PC-3 (cell line): ENCODE measurements at regions not wholly inside any gene's neighbourhood (a gene's known extent, or its start where the extent isn't known, plus 50 kb on each side); places are given as distances from the start of the nearest gene placed in this dataset.

Experiments used
- ATAC-seq: fragments of 200-7000 bp; cut with Tn5 transposase; 2 replicates; pipeline ENCODE4 v1.9.1; 2020; ENCODE audit warnings: mild to moderate bottlenecking, moderate library complexity
- BruUV-seq: library from RNA; stranded (reverse); fragments of 400-500 nt; replicated peaks from 2 replicates; lab custom pipeline; 2021; lab: Mats Ljungman, UMichigan
- CTCF ChIA-PET: fragments of 300-600 bp; sonication (Branson Sonifier 250); formaldehyde crosslinking; loops from one replicate; lab custom pipeline; 2022; ENCODE audit warnings: antibody characterized with exemption; lab: Charles Lee
- POLR2A ChIA-PET: fragments of 300-600 bp; sonication (Branson Sonifier 250); formaldehyde crosslinking; loops from one replicate; lab custom pipeline; 2022; ENCODE audit warnings: antibody characterized with exemption; ENCODE audit not compliant: unreplicated experiment; lab: Charles Lee
- DNase-seq: peaks from one replicate; pipeline ENCODE4 v3.0.0-alpha.2; 2015
- H2AFZ ChIP-seq: fragments of 300-600 bp; sonication (generic); 2 replicates; pipeline ENCODE4 v1.6.0; 2016; ENCODE audit warnings: antibody characterized with exemption, low read length
- H3F3A ChIP-seq: fragments of 300-600 bp; sonication (generic); one replicate; pipeline ENCODE4 v1.6.0; 2017; ENCODE audit warnings: antibody characterized with exemption, low read length, control low read depth, mild to moderate bottlenecking; ENCODE audit not compliant: unreplicated experiment
- H3K27ac ChIP-seq: fragments of 300-600 bp; sonication (generic); 2 replicates; pipeline ENCODE4 v1.5.1; 2016; ENCODE audit warnings: mild to moderate bottlenecking, low read length
- H3K27me3 ChIP-seq: fragments of 300-600 bp; sonication (generic); 2 replicates; pipeline ENCODE4 v1.6.1; 2016; ENCODE audit warnings: low read length, mixed read lengths
- H3K36me3 ChIP-seq: fragments of 300-600 bp; sonication (generic); 2 replicates; pipeline ENCODE4 v1.6.1; 2016; ENCODE audit warnings: low read depth, mixed run types, low read length, mixed read lengths
- H3K4me1 ChIP-seq: fragments of 300-600 bp; sonication (generic); 2 replicates; pipeline ENCODE4 v1.5.1; 2016; ENCODE audit warnings: low read length; ENCODE audit not compliant: insufficient read depth
- H3K4me2 ChIP-seq: fragments of 300-600 bp; sonication (generic); 2 replicates; pipeline ENCODE4 v1.6.0; 2016; ENCODE audit warnings: low read length
- H3K4me3 ChIP-seq: fragments of 300-600 bp; sonication (generic); 2 replicates; pipeline ENCODE4 v1.5.1; 2016; ENCODE audit warnings: mild to moderate bottlenecking, low read length, mixed read lengths
- H3K79me2 ChIP-seq: fragments of 300-600 bp; sonication (generic); 2 replicates; pipeline ENCODE4 v1.6.1; 2017; ENCODE audit warnings: low read length, mixed read lengths
- H3K9ac ChIP-seq: fragments of 300-600 bp; sonication (generic); 2 replicates; pipeline ENCODE4 v1.6.0; 2016; ENCODE audit warnings: mild to moderate bottlenecking, low read length
- H3K9me2 ChIP-seq: fragments of 300-600 bp; sonication (generic); replicated peaks from 2 replicates; pipeline ENCODE4 v1.6.1; 2016; ENCODE audit warnings: mixed run types, low read length, mixed read lengths
- H3K9me3 ChIP-seq: fragments of 300-600 bp; sonication (generic); 2 replicates; pipeline ENCODE4 v1.6.1; 2016; ENCODE audit warnings: low read length, mixed read lengths
- H4K20me1 ChIP-seq: fragments of 300-600 bp; sonication (generic); 2 replicates; pipeline ENCODE4 v1.6.1; 2016; ENCODE audit warnings: low read length, mixed read lengths
- CTCF ChIP-seq: fragments of 300-600 bp; sonication (generic); conservative IDR thresholded peaks from 2 replicates; pipeline ENCODE4 v1.5.1; 2017; ENCODE audit warnings: antibody characterized with exemption, low read depth, mild to moderate bottlenecking, low read length
- EZH2 ChIP-seq: fragments of 300-600 bp; sonication (generic); IDR thresholded peaks from one replicate; pipeline ENCODE4 v1.6.1; 2017; ENCODE audit warnings: antibody characterized with exemption, mild to moderate bottlenecking, low read length; ENCODE audit not compliant: unreplicated experiment
- EZH2phosphoT487 ChIP-seq: fragments of 300-600 bp; sonication (generic); IDR thresholded peaks from 2 replicates; pipeline ENCODE4 v1.6.1; 2018; ENCODE audit warnings: mild to moderate bottlenecking, antibody characterized with exemption, low read length, borderline replicate concordance
- intact Hi-C: fragments of 100-400 bp; cut with micrococcal nuclease; formaldehyde crosslinking; loops from 2 replicates; pipeline ENCODE4 v1.9.0; 2023

GRCh38 chr15:70524470-70524869 is 238.9 kb downstream of the UACA start:
- Histone ChIP-seq H3K27me3 (no peaks in the 10 kb centered on the region), H3K4me3 (no peak overlapping the region), H3K9me2 (no peaks in the 10 kb centered on the region), H4K20me1 (no peaks in the 10 kb centered on the region), H3K27ac (no peak overlapping the region), H3K36me3 (no peaks in the 10 kb centered on the region), H3K4me1 (peaks cover 35% of the 10 kb centered on the region), H3K4me2 (no peak overlapping the region), H3K9ac (no peak overlapping the region), H2AFZ (no peak overlapping the region), H3F3A (no peaks in the 10 kb centered on the region), H3K79me2 (no peaks in the 10 kb centered on the region), H3K9me3 (no peaks in the 10 kb centered on the region)
- no peak for ATAC-seq
- no peak for DNase-seq
- POLR2A ChIA-PET = no interaction called here
- CTCF ChIA-PET = no interaction called here
- TF ChIP-seq EZH2phosphoT487 (no peak), CTCF (no peak), EZH2 (no peak)
- no TSS peak for BruUV-seq
- intact Hi-C loops = no loop called here

- peaks cover 31% of the 10 kb centered on the region for H3K4me1 ChIP-seq
- H3K27me3 ChIP-seq = no peaks in the 10 kb centered on the region
- no peak overlapping the region for H3K4me2 ChIP-seq
- H4K20me1 ChIP-seq = no peaks in the 10 kb centered on the region
- H3K9me2 ChIP-seq = no peaks in the 10 kb centered on the region
- ATAC-seq (no peak), DNase-seq (no peak)
- no peaks in the 10 kb centered on the region for H3K9me3 ChIP-seq
- BruUV-seq = no TSS peak
- no peaks in the 10 kb centered on the region for H3K36me3 ChIP-seq
- H3K79me2 ChIP-seq = no peaks in the 10 kb centered on the region
- no peaks in the 10 kb centered on the region for H3F3A ChIP-seq
- no peak overlapping the region for H2AFZ ChIP-seq
- TF ChIP-seq EZH2phosphoT487 = no peak
- TF ChIP-seq CTCF = no peak
- TF ChIP-seq EZH2 = no peak
- H3K27ac ChIP-seq = no peak overlapping the region
- intact Hi-C loops = no loop called here
- ChIA-PET POLR2A (no interaction called here), CTCF (no interaction called here)
- H3K9ac ChIP-seq = no peak overlapping the region
- no peak overlapping the region for H3K4me3 ChIP-seq
These were observed 239.7 kb downstream of the UACA start for GRCh38 chr15:70523616-70524015.

- Histone ChIP-seq H3K36me3 (no peaks in the 10 kb centered on the region), H3K9me2 (no peaks in the 10 kb centered on the region), H4K20me1 (no peaks in the 10 kb centered on the region), H3K27me3 (no peaks in the 10 kb centered on the region), H2AFZ (no peak overlapping the region), H3K9me3 (no peaks in the 10 kb centered on the region), H3K4me1 (peaks cover 28% of the 10 kb centered on the region), H3K4me2 (no peak overlapping the region), H3K79me2 (no peaks in the 10 kb centered on the region), H3K27ac (no peak overlapping the region), H3F3A (no peaks in the 10 kb centered on the region), H3K4me3 (no peak overlapping the region), H3K9ac (no peak overlapping the region)
- BruUV-seq = no TSS peak
- intact Hi-C loops = no loop called here
- ChIA-PET POLR2A (no interaction called here), CTCF (no interaction called here)
- TF ChIP-seq CTCF (no peak), EZH2 (no peak), EZH2phosphoT487 (no peak)
- no peak for DNase-seq
- ATAC-seq = no peak
These were observed 240.2 kb downstream of the UACA start for GRCh38 chr15:70523192-70523591.
